ENCODE measurements at regions not wholly inside any gene's neighbourhood (a gene's known extent, or its start where the extent isn't known, plus 50 kb on each side); places are given as distances from the start of the nearest gene placed in this dataset.

DNA sequence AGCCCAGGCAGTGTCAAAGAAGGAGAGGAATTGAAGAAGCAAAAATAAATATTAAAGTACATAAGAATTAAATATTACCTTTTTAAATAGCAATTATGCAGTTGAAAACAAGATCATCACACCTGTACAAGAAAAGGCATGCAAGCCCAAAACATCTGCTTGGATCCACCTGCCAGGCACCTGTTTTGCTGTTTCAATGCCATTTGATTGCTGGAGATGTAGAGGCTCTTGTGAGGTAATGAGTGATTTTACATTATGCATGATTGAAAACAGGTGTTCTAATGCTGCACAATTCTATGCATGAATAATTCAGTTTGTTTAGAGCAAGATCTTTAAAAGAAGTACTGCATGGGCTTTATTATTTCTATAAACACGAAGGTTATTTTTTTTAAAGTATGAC is 700.6 kb upstream of the ZEB2 start:
- ATAC-seq (ENCODE audit: low read depth) (no peak), DNase-seq (ENCODE audit: low spot score) (no peak)
- H3K27ac ChIP-seq (ENCODE audit: poor library complexity, severe bottlenecking): no peak overlapping the region
- TF ChIP-seq CTCF (IDR thresholded peaks at IDR 0.05; ENCODE audit: poor library complexity, severe bottlenecking): no peak
- no peaks in the 10 kb centered on the region for H3K9me3 ChIP-seq (ENCODE audit: severe bottlenecking)
- no peaks in the 10 kb centered on the region for H3K27me3 ChIP-seq (ENCODE audit: insufficient read depth, poor library complexity, severe bottlenecking)
- no peaks in the 10 kb centered on the region for H3K4me1 ChIP-seq (ENCODE audit: insufficient read depth, poor library complexity, severe bottlenecking)
- no peaks in the 10 kb centered on the region for H3K36me3 ChIP-seq (ENCODE audit: low read depth)
- no peak overlapping the region for H3K4me3 ChIP-seq (ENCODE audit: severe bottlenecking)

DNA sequence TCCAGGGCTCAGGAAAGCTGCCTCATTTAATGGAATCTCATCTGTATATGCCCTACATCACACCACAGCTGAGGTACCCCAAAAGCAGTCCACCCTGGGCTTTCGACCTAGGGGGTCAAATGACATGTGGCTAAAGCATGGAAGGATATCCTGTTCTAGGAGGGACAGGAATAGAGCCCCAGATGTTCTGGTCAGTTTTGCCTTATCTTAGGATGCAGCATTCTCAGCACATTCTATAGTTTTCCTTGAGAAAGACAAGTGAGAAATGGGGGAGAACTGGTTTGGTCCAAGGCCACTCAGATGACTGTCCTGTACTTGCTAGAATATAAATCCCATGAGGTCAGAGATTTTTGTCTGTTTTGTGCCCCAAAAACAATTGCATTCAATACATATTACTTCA is 688.0 kb upstream of the ZEB2 start:
- no peaks in the 10 kb centered on the region for H3K36me3 ChIP-seq (ENCODE audit: low read depth)
- TF ChIP-seq CTCF (IDR thresholded peaks at IDR 0.05; ENCODE audit: poor library complexity, severe bottlenecking): no peak
- no peaks in the 10 kb centered on the region for H3K27me3 ChIP-seq (ENCODE audit: insufficient read depth, poor library complexity, severe bottlenecking)
- no peak for DNase-seq (ENCODE audit: low spot score)
- no peak for ATAC-seq (ENCODE audit: low read depth)
- no peak overlapping the region for H3K27ac ChIP-seq (ENCODE audit: poor library complexity, severe bottlenecking)
- H3K4me1 ChIP-seq (ENCODE audit: insufficient read depth, poor library complexity, severe bottlenecking): no peaks in the 10 kb centered on the region
- no peaks in the 10 kb centered on the region for H3K9me3 ChIP-seq (ENCODE audit: severe bottlenecking)
- no peak overlapping the region for H3K4me3 ChIP-seq (ENCODE audit: severe bottlenecking)

- Histone ChIP-seq H3K9me3 (ENCODE audit: severe bottlenecking) (no peaks in the 10 kb centered on the region), H3K27me3 (ENCODE audit: insufficient read depth, poor library complexity, severe bottlenecking) (no peaks in the 10 kb centered on the region), H3K27ac (ENCODE audit: poor library complexity, severe bottlenecking) (no peak overlapping the region), H3K4me1 (ENCODE audit: insufficient read depth, poor library complexity, severe bottlenecking) (no peaks in the 10 kb centered on the region), H3K4me3 (ENCODE audit: severe bottlenecking) (no peak overlapping the region), H3K36me3 (ENCODE audit: low read depth) (no peaks in the 10 kb centered on the region)
- no peak for ATAC-seq (ENCODE audit: low read depth)
- no peak for TF ChIP-seq CTCF (IDR thresholded peaks at IDR 0.05; ENCODE audit: poor library complexity, severe bottlenecking)
- DNase-seq (ENCODE audit: low spot score): no peak
Measured at GRCh38 chr2:145206496-145207281, 686.8 kb upstream of the ZEB2 start.

DNA sequence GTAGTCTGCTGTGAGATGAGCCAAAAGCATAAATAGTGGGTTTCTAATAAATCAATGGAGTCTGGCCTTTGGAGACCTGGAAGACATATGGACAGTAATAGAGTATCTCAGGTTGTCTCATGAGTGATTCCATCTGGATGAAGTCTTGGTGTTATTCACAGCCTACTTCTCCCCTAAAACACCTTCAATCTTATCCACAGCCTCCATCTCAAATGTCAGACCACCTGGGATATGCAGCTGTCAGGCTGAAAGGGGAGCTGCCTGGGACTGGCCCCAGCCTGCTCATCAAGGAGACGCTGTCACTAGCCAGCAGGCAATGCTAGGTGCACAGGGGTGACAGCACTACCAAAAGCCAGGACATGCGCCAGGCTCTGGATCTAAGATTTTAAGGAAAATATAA is 684.0 kb upstream of the ZEB2 start:
- no peaks in the 10 kb centered on the region for H3K4me1 ChIP-seq (ENCODE audit: insufficient read depth, poor library complexity, severe bottlenecking)
- no peak for ATAC-seq (ENCODE audit: low read depth)
- no peak overlapping the region for H3K27ac ChIP-seq (ENCODE audit: poor library complexity, severe bottlenecking)
- no peak for TF ChIP-seq CTCF (IDR thresholded peaks at IDR 0.05; ENCODE audit: poor library complexity, severe bottlenecking)
- DNase-seq (ENCODE audit: low spot score): no peak
- no peak overlapping the region for H3K4me3 ChIP-seq (ENCODE audit: severe bottlenecking)
- H3K27me3 ChIP-seq (ENCODE audit: insufficient read depth, poor library complexity, severe bottlenecking): no peaks in the 10 kb centered on the region
- no peaks in the 10 kb centered on the region for H3K9me3 ChIP-seq (ENCODE audit: severe bottlenecking)
- H3K36me3 ChIP-seq (ENCODE audit: low read depth): no peaks in the 10 kb centered on the region

Measured in RWPE2 (cell line).